ENCODE measurements at regions not wholly inside any gene's neighbourhood (a gene's known extent, or its start where the extent isn't known, plus 50 kb on each side); places are given as distances from the start of the nearest gene placed in this dataset.

DNA sequence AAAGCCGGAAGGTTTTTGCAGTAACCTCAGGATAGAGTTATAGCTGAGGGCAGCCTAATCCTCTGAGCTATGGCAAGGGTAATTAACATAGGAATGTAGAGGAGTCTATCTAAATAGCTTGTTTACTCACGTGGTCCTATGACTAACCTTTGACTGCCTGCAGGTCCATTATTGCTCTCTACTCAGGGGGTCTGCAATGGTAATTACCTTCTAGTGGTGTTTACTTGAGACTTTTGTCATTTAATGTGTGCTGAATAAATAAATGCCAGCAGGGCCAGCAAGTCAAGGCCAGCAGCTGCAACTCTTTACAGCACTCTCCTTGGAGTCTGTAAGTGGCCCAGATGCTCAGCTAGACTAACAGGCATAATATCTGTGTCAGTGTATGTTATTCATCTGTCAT is 212.7 kb upstream of the FMR1 start:
- no peak for DNase-seq (ENCODE audit: low read depth)

DNA sequence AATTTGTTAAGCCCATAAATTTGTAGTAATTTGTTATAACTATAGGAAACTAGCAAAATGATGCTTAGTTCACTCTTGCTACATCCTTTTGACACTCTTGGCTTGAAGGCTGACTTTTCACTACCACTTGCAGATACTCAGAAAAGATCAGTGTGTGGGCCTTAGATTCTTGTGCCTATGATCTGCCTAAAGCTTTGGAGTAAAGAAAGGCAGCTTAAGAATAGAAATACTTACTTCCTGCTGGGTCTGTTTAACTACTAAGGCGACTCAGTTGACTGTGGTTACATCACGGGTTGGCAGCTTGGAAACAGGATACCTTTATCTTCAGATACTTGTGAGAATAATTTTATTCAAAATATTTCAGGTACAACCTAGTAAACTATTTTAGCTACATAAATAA is 201.4 kb upstream of the FMR1 start:
- DNase-seq (ENCODE audit: low read depth) = no peak

DNA sequence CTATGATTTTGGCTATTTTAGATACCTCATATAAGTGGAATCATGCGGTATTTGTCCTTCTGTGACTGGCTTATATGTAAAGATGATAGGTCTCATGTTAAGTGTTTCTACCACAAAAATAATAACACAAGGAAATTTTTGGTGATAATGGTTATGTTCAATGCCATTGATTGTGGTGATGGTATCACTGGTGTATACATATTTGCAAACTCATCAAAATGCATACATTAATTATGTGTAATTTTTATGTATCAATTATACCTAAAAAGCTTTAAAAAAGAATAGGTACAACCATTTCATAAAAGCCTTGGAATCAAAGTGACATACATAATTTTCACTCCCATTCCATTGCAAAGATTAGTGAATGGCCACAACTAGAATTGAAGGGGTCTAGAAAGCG is 178.3 kb upstream of the FMR1 start:
- DNase-seq (ENCODE audit: low read depth) = no peak

DNA sequence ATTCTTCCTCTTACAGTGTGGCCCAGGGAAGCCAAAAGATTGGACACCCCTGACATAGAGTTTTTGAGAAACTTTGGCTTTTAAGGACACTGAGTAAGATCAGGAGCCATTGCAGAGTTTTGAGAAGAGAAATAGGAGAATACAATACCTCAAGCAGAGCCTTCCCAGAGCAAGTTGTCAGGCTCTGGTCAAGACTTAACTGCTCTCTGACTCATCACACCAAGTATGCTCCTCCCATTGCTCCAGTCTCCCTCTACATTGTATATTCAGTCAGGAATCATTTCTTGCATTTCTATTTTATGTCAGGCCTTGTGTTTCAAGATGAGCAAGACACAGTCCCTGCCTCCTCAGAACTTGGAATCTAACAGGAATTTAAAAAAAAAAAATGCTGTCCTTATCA is 176.4 kb upstream of the FMR1 start:
- no peak for DNase-seq (ENCODE audit: low read depth)

DNA sequence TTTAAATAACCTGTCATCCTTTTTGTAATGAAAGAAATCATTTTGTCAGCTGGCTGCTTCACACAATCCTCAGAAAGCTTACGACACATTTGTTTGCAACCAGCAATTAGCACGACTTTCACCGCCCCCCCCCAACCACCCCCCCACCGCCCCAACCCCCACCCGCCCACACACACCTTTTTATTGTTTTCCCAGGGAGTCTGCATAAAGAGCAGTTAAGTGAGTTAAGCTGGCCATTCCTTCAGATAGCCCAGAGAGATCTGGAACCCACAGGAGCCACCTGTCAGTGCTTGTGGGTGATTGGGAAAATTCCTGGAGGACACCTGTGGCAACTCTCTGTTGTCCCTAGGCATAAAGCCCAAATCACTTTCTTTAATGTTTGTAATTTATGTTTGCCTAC is 175.7 kb upstream of the FMR1 start:
- DNase-seq (ENCODE audit: low read depth) = no peak

DNA sequence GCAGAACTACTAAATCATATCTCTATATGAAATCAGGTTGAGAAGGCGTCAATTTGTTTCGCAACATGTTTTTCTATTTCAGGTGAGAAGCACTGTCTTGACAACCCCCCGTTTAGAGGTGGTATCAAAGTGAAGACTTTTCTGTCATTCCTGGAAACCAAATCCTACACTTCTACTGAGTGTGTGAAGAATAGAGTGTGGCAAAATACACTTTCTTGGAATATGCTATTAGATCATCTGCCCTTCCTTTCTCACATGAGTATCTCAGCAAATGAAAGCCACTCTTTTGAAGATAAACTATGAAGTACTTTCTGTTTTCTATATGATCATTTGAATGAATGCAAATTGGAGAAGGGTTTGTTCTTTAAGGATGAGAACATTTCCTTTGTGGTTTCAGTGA is 174.0 kb upstream of the FMR1 start:
- no peak for DNase-seq (ENCODE audit: low read depth)

DNA sequence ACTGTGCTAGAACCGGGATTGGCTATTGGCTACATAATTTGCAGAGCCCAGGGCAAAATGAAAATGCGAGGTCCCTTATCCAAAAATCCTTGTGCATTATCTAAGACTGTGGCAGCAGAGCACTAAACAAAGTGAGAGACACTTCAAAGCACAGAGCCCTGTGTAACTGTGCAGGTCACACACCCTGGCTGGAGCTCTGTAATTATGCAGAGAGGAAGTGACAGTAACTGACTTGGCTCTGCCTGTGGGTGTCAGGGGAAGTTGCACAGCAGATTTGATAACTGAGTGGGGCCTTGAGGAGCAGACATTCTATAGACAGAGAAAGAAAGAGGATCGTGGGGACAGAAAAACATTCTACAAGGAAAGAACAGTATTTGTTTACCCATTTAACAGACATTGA is 173.5 kb upstream of the FMR1 start:
- DNase-seq (ENCODE audit: low read depth) = no peak

DNA sequence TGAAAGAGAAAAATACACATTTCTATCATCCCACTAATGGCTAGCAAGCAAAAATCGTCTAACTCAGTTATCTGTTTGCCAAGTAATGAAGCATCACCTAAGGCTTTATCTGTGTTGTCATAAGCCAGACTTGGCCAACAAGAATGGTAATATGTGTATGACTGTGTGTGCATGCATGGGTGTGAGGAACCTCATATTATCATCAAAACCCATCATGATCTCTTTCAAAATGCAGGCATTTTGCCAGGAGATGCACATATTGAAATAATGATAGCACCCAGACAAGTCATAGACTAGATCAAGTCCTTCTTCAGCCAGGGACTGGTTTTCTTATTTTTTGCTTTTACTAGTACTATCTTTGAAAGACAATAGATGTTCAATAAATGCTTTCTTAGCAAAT is 172.5 kb upstream of the FMR1 start:
- no peak for DNase-seq (ENCODE audit: low read depth)

DNA sequence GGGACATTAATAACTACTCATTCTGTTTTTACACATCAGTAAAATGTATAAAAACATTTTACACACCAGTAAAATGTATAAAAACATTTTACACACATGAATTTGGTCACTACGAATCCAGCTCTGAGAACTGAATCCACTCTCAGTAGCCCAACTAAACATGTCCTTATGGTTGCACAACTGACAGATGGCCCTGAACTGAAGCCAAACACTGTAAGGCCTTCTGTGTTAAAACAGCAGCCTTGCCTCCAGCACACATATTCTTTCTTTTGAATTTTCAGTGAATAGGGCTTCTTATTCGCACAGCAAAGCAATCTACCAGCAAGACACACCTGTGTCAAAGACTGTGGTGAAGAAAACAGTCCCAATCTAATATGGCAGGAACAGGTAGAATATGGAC is 169.9 kb upstream of the FMR1 start:
- no peak for DNase-seq (ENCODE audit: low read depth)

DNA sequence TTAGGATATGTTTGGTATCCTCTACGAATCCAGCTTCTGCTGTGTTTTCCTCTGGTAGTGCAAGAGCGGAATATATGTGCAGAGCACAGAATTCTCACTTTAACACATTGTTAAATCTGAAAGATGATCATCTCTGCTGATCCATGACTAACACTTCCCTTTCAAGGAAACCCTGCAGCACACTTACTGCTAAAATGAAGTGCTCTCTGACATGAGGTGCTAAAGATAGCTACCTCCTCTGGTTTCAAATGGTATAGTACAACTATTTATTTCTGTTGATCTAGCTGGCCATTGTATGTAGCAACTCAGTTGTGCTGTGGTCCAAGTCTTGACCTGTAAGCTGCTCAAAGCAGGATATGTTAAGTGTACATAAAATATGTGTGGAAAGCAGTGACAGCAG is 162.4 kb upstream of the FMR1 start:
- no peak for DNase-seq (ENCODE audit: low read depth)

DNA sequence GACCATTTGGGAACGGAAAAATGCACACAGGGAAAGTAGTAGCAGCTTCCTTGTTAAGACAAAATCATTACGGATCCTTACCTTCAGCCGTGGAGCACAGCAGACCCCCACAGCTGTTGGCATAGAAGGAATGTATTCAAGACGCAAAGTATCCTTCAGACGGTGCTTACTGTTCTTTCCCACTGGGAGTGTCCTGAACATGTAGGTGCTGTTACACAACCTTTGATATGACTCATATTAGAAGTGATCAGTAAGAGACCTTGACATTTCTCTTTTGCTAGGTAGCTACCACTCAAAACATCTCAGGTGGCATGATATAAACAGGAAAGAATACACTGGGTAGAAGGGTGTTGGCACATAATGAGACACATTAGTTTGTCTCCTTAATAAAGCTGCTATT is 154.0 kb upstream of the FMR1 start:
- DNase-seq (ENCODE audit: low read depth) = no peak

DNA sequence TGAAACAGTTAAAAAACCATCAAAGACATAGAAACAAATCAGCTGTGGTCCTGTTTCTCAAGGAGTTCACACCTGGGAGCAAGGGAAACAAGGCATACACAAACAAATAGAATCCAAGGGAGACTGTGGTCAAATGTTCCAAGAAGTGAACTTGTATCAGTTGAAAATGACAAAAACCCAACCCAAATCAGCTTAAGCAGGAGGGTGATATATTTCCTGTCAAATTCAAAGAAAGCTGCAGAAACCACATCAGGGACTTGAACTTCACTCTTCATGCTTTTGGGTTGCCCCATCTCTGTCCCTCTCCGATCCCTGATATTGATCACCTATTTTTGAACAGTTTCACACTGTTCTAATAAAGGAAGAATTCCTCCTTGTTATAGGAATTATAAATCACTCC is 148.6 kb upstream of the FMR1 start:
- no peak for DNase-seq (ENCODE audit: low read depth)

DNA sequence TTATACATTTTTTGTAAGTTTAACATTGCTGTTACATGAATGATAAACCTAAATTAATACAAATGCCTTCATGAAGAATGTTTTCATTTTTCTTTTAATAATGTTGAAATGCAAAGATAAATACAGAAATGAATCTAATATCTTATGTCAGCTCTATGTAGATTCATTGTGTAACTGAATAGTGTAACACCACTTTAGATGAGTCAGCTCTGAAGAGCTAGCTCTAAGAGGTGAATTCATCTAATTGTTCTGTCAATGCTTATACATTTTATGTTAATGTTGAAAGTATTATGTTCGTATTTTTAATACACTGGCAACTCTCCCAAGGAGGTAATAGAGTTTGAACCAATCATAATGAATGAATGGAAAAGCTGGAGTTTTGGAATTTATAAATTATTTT is 146.9 kb upstream of the FMR1 start:
- DNase-seq (ENCODE audit: low read depth) = no peak

DNA sequence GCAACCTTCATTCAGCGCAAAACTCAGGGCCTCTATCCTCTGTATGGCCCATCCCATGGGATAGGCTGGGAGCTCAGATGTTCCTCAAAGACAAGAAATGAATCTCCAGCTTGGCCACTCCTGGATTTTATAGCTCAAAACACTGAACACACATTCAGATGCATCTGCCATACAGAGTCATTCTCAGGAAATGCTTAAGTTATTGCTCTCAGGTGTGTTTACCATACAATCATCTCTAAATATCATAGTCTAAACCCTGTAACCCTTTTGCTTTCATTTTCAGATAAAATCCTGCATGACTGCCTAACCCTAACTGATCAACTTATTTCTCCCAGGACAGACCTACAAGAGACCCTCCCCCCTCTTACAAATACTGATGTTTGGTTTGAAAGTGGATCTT is 140.9 kb upstream of the FMR1 start:
- DNase-seq (ENCODE audit: low read depth) = no peak

DNA sequence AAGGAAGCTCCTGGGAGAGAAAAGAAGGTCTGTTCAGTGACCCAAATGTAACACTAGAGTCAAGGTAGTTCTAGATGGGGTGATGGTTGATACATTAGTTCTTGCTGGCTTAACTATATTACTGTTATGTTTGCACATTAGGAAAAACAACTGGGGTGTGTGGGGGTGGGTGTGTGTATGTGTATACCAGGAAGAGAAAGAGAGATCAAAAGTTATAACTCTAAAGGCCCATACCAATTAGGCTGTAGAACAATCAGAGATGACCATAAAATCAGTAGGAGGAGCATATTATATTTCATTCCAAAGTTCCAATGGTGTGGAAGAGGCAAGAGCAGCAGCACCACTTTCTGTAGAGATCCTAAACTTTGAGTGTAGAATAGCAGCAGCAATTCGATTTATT is 134.7 kb upstream of the FMR1 start:
- DNase-seq (ENCODE audit: low read depth) = no peak

DNA sequence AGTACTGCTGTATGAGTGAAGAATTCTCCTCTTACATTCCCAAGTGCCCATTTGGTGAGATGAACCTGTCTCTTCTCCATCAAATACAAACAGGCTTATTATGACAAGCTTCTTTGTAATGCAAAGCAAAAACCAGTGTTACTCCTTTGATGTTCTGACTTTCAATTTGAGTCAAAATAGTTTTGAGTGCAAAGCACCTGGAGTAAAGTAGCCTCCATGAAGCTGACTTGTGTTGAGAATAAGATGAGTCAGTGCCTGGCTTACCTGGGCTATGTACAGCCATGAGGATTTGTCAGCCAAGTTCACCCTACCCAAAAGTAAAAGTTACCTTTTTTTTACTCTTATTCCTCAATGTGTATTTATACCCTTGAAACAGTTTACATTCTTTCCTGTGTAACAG is 132.5 kb upstream of the FMR1 start:
- no peak for DNase-seq (ENCODE audit: low read depth)

DNA sequence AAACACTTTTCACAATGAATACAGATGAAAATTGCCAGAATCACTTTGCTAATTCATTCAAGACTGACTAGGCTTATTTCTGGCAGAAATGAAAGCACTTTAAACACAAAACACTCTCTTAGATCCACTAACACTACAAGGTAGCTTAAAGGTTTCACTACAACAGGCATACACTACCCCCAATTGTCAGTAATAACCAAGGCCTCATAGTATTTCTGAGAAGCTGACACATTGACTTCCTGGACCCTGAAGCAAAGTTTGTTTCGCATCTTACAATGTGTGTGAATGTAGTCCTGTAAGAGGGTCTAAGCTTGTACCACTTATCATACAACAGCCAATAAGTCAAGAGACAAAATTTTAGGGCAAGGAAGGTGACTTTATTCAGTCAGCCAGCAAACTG is 129.9 kb upstream of the FMR1 start:
- DNase-seq (ENCODE audit: low read depth) = no peak

DNA sequence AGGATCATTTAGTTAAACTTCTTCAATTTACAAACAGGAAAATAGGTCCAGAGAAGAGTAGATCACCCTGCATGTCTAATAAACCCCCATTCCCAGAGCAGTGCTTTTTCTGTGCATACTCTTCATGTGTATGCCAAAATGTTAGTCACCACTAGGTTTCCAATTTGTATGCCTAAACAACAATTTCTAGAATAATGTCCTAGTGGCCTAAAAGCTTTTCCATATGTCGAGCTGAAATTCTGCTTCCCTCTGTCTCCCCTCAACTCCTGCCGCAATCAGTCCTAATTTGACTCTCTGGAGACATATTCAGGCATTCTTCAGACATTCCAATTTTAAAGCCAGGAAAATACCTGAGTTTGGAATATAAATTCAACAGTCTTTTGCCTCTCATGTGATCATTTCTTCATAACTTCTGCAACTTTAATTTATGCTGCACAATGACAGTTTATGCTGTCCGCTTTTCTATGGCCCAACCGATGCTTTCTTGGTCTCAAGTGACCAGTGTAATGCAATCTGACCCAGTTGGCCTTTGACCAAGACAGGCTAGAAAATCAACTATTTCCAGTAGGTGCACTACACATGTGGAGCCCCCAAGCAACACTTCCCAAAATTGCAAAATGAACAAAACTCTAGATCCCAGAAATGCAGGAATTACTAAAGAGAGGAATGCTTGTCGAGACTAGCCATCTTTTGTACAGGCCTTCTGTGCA is 122.9 kb upstream of the FMR1 start:
- DNase-seq (ENCODE audit: low read depth) = no peak

DNA sequence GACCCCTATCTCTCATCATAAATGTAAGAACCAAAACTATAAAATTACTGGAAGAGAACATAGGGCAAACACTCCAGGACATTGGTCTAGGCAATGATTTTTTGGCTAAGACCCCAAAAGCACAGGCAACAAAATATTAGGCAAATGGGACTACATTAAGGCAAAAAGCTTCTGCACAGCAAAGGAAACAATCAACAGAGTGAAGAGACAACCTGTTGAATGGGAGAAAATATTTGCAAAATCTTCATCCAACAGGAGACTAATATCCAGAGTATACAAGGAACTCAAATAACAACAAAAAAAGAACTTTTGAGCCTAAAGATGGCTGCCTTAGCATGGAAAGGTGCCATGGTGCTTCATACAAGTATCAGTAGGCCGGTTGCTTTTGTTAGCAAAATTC is 111.1 kb upstream of the FMR1 start:
- no peak for DNase-seq (ENCODE audit: low read depth)

DNA sequence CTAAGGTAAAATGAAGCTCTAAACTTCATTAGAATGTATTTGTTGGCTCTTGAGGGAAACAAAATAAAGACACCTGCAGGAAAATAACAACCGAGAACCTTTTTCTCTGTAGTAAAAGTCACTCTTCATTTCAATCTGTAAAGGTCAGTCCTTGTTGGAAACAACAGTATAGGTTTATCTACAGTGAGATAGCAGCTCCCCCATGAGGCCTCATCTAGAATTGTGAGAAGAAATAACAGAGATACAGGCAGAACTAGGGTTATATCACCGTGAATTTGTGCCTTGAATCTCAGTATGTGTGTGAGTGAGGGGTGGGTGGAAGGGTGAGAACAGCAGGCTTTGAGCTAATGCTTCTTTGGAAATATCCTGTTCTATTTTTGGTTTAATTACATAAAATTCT is 107.8 kb upstream of the FMR1 start:
- DNase-seq (ENCODE audit: low read depth) = no peak

DNA sequence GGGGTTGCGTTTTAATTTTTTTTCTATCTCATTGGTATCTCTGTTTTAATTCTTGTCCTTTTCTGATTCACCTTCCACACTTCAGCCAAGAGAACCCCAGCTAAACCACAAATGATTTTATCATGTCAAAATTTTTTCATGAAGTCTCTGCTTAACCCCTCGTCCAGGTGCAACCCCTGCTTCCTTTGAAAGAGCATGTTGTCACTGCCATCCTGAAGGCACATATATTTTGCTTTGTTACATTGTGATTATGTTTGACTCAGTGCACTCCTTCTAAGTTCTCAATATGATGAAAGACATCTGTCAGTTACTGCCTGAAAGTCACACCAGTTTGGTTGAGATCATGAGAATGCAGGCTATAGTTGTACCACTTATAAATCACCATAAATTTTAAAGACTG is 99.9 kb upstream of the FMR1 start:
- DNase-seq (ENCODE audit: low read depth) = no peak

DNA sequence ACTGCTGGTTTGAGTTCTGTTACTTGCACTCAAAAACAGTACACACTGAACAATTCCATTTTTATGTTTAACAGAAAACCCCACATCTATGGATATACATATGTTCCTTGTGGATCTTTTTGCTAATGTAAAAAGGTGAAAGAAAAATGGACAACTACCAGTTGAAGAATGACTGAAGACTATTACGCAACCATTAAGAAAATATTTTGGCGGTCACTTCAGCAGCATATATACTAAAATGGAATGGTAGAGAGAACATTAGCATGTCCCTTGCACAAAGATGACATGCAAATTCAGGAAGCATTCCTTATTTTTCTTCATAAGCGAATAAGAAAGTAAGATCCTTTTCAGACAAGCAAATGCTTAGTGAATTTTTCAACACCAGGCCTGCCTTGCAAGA is 84.6 kb upstream of the FMR1 start:
- DNase-seq (ENCODE audit: low read depth) = no peak

DNA sequence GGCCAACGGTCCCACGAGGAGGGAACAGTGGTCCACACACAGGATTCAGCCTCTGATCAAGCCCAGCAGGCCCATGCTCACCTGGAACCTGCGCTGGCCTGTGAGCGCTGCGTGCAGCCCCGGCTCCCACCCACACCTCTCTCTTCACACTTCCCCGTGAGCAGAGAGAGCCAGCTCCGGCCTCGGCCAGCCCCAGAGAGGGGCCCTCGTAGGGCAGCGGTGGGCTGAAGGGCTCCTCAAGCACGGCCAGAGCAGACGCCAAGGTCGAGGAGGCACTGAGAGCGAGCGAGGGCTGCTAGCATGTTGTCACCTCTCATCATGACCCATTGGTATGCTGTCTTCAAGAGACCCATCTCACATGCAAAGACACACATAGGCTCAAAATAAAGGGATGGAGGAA is 83.0 kb upstream of the FMR1 start:
- no peak for DNase-seq (ENCODE audit: low read depth)

DNA sequence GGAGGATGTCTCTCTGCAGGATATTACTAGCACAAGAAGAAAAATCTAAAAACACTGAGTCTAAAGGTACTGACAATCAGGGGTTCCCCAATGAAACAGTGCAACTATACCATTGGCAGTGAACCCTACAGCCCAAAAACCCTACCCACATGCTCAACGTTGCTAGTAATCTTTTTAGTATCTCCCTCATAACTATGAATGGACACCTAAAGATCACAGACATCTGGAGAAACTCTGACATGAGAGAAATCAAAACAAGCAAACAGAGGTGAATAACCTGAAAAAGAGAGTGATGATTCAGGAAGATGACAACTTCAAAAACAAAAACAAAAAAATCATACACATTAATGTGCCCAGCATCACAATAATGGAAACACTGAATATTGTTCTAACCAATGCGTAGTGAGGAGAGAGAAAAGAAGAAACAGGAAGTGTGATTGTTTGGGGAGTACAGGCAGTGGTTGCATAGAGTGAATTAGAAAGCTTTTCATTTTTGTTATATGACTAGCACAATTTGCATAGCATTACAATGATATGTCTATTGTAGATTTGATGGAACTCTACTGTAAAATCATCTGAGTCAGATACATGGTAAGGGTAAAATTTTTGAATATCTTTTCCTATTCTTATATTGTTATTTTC is 78.9 kb upstream of the FMR1 start:
- DNase-seq (ENCODE audit: low read depth) = no peak
